Bronchial epithelial cell (primary cell): ENCODE measurements at regions not wholly inside any gene's neighbourhood (a gene's known extent, or its start where the extent isn't known, plus 50 kb on each side); places are given as distances from the start of the nearest gene placed in this dataset.

Experiments
- DNase-seq: peaks from one replicate; pipeline ENCODE4 v3.0.0-alpha.2; 2010; ENCODE audit warnings: low read depth
- FAIRE-seq: peaks from 2 replicates; lab custom pipeline; 2011; peaks lifted over from hg19 to GRCh38; lab: Jason Lieb, UNC
- H3K27me3 ChIP-seq: 2 replicates; pipeline ENCODE4 v1.5.1; 2011; ENCODE audit warnings: low read length; ENCODE audit not compliant: control insufficient read depth, insufficient read depth
- H3K36me3 ChIP-seq: 2 replicates; pipeline ENCODE4 v1.5.1; 2011; ENCODE audit warnings: low read length; ENCODE audit not compliant: control insufficient read depth, insufficient read depth
- H3K4me3 ChIP-seq: 2 replicates; pipeline ENCODE4 v1.5.1; 2011; ENCODE audit warnings: mild to moderate bottlenecking, low read depth, low read length, control low read depth
- CTCF ChIP-seq: IDR thresholded peaks from 2 replicates; pipeline ENCODE4 v1.5.1; 2011; ENCODE audit warnings: mild to moderate bottlenecking, moderate library complexity, low read length, control low read depth, inconsistent platforms; ENCODE audit not compliant: insufficient read depth, severe bottlenecking

- no peak for TF ChIP-seq CTCF
- no peak overlapping the region for H3K4me3 ChIP-seq
- no peaks in the 10 kb centered on the region for H3K27me3 ChIP-seq
- no peak for DNase-seq
- FAIRE-seq: no peak
- no peaks in the 10 kb centered on the region for H3K36me3 ChIP-seq
Observed at GRCh38 chr2:80706541-80706940, 402.0 kb upstream of the LRRTM1 start.

- H3K27me3 ChIP-seq: no peaks in the 10 kb centered on the region
- DNase-seq (no peak), FAIRE-seq (no peak)
- no peaks in the 10 kb centered on the region for H3K36me3 ChIP-seq
- no peak for TF ChIP-seq CTCF
- H3K4me3 ChIP-seq: no peak overlapping the region
Observed at GRCh38 chr2:80703532-80703931, 399.0 kb upstream of the LRRTM1 start.

DNA sequence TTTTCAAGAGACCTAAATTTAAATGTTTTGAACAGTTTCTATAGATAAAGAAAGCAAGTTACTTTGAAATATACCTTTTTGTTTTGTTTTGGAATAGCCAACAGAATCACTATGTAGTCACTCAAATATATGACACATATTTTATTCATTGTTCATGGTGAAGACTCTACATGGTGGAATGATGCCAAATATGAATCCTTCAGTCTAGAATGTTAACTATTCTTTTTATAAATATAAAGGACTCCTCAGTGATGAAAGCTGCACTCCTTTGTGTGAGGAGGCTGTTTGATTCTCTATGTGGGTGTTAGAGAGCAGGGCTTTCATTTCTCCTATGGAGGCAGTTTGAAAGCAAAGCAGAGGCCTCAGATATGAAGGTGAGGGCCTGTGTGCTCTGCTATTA lies 396.4 kb upstream of the LRRTM1 start:
- H3K36me3 ChIP-seq: no peaks in the 10 kb centered on the region
- H3K27me3 ChIP-seq: no peaks in the 10 kb centered on the region
- no peak for TF ChIP-seq CTCF
- FAIRE-seq (no peak), DNase-seq (no peak)
- H3K4me3 ChIP-seq: no peak overlapping the region
